ENCODE measurements at regions not wholly inside any gene's neighbourhood (a gene's known extent, or its start where the extent isn't known, plus 50 kb on each side); places are given as distances from the start of the nearest gene placed in this dataset.

- Histone ChIP-seq H3K27ac (no peak overlapping the region), H3K4me3 (no peak overlapping the region), H3K9me3 (no peaks in the 10 kb centered on the region), H3K36me3 (no peaks in the 10 kb centered on the region), H3K4me1 (no peaks in the 10 kb centered on the region), H3K27me3 (no peaks in the 10 kb centered on the region)
- no peak for ATAC-seq
- intact Hi-C loops (cut with DNase I; ENCODE audit: low total_unique reads) (no loop called here), in situ Hi-C loops (cut with MboI; ENCODE audit: low sequenced_read_pairs in 4 of 4) (loop anchor here in 1 of 4 donors (25.0 kb wide), 1 partner anchor 1518 kb away; no protein-coding TSS in a partner anchor)
- TF ChIP-seq CTCF (IDR thresholded peaks at IDR 0.05 in 4 of 5, conservative IDR thresholded peaks at IDR 0.05 in 1 of 5) = no peak
- no peak for TF ChIP-seq POLR2A (IDR thresholded peaks at IDR 0.05)
- no peak for DNase-seq
These were observed 222.7 kb downstream of the NUF2 start for GRCh38 chr1:163544441-163544840.

GRCh38 chr1:163558162-163558561 is 236.4 kb downstream of the NUF2 start:
- no peaks in the 10 kb centered on the region for H3K27me3 ChIP-seq
- H3K27ac ChIP-seq = no peak overlapping the region
- ATAC-seq (no peak), DNase-seq (no peak)
- H3K4me1 ChIP-seq = no peaks in the 10 kb centered on the region
- in situ Hi-C loops (cut with MboI; ENCODE audit: low sequenced_read_pairs in 4 of 4) = no loop called here
- intact Hi-C loops (cut with DNase I; ENCODE audit: low total_unique reads) = no loop called here
- H3K9me3 ChIP-seq = no peaks in the 10 kb centered on the region
- no peak for TF ChIP-seq POLR2A (IDR thresholded peaks at IDR 0.05)
- no peak for TF ChIP-seq CTCF (IDR thresholded peaks at IDR 0.05 in 4 of 5, conservative IDR thresholded peaks at IDR 0.05 in 1 of 5)
- no peaks in the 10 kb centered on the region for H3K36me3 ChIP-seq
- H3K4me3 ChIP-seq = no peak overlapping the region

- Histone ChIP-seq H3K9me3 (no peaks in the 10 kb centered on the region), H3K27ac (no peak overlapping the region), H3K4me3 (no peak overlapping the region), H3K36me3 (no peaks in the 10 kb centered on the region), H3K27me3 (no peaks in the 10 kb centered on the region), H3K4me1 (no peaks in the 10 kb centered on the region)
- TF ChIP-seq CTCF (IDR thresholded peaks at IDR 0.05 in 4 of 5, conservative IDR thresholded peaks at IDR 0.05 in 1 of 5) = peak in 1 of 5 experiments; percentile 7
- TF ChIP-seq POLR2A (IDR thresholded peaks at IDR 0.05) = no peak
- in situ Hi-C loops (cut with MboI; ENCODE audit: low sequenced_read_pairs in 4 of 4) (no loop called here), intact Hi-C loops (cut with DNase I; ENCODE audit: low total_unique reads) (no loop called here)
- ATAC-seq (no peak), DNase-seq (no peak)
These were observed 240.0 kb downstream of the NUF2 start for GRCh38 chr1:163561580-163562295.

- ATAC-seq = no peak
- no peak for DNase-seq
- no peaks in the 10 kb centered on the region for H3K9me3 ChIP-seq
- H3K4me1 ChIP-seq = no peaks in the 10 kb centered on the region
- no peak for TF ChIP-seq POLR2A (IDR thresholded peaks at IDR 0.05)
- TF ChIP-seq CTCF (IDR thresholded peaks at IDR 0.05 in 4 of 5, conservative IDR thresholded peaks at IDR 0.05 in 1 of 5) = no peak
- H3K4me3 ChIP-seq = no peak overlapping the region
- intact Hi-C loops (cut with DNase I; ENCODE audit: low total_unique reads) = no loop called here
- H3K36me3 ChIP-seq = no peaks in the 10 kb centered on the region
- no peak overlapping the region for H3K27ac ChIP-seq
- in situ Hi-C loops (cut with MboI; ENCODE audit: low sequenced_read_pairs in 4 of 4) = no loop called here
- H3K27me3 ChIP-seq = no peaks in the 10 kb centered on the region
These were observed 240.6 kb downstream of the NUF2 start for GRCh38 chr1:163562355-163562754.

GRCh38 chr1:163565166-163565565 is 243.4 kb downstream of the NUF2 start:
- TF ChIP-seq POLR2A (IDR thresholded peaks at IDR 0.05) (no peak), CTCF (IDR thresholded peaks at IDR 0.05 in 4 of 5, conservative IDR thresholded peaks at IDR 0.05 in 1 of 5) (no peak)
- in situ Hi-C loops (cut with MboI; ENCODE audit: low sequenced_read_pairs in 4 of 4) (no loop called here), intact Hi-C loops (cut with DNase I; ENCODE audit: low total_unique reads) (no loop called here)
- DNase-seq (no peak), ATAC-seq (no peak)
- H3K27me3 ChIP-seq = no peaks in the 10 kb centered on the region
- H3K4me3 ChIP-seq = no peak overlapping the region
- H3K9me3 ChIP-seq = no peaks in the 10 kb centered on the region
- H3K36me3 ChIP-seq = no peaks in the 10 kb centered on the region
- H3K4me1 ChIP-seq = no peaks in the 10 kb centered on the region
- H3K27ac ChIP-seq = no peak overlapping the region

Measured in gastrocnemius medialis (tissue), 4 donors.